Neutrophil (primary cell): ENCODE measurements at regions not wholly inside any gene's neighbourhood (a gene's known extent, or its start where the extent isn't known, plus 50 kb on each side); places are given as distances from the start of the nearest gene placed in this dataset.

Experiments used
- H3K27ac ChIP-seq: fragments of 200-600 bp; sonication (generic); 2 replicates; pipeline ENCODE4 v1.5.1; 2016; ENCODE audit warnings: mild to moderate bottlenecking, moderate library complexity
- H3K27me3 ChIP-seq: fragments of 200-600 bp; sonication (generic); 2 replicates; pipeline ENCODE4 v1.6.0; 2016; ENCODE audit warnings: mild to moderate bottlenecking
- H3K36me3 ChIP-seq: fragments of 200-600 bp; sonication (generic); 2 replicates; pipeline ENCODE4 v1.5.1; 2017
- H3K4me1 ChIP-seq, 2 experiments: fragments of 200-600 bp in 1 of 2; sonication (generic) in 1 of 2; 1 replicate in 1 of 2; 2 replicates in 1 of 2; pipeline versions ENCODE4 v1.5.1 to v1.6.1; 2013 to 2016; ENCODE audit warnings: low read depth in 1 of 2, low read length in 1 of 2, mild to moderate bottlenecking in 1 of 2, moderate library complexity in 1 of 2; ENCODE audit not compliant: control insufficient read depth in 1 of 2, insufficient read depth in 1 of 2
- H3K4me3 ChIP-seq, 2 experiments: fragments of 200-600 bp in 1 of 2; sonication (generic) in 1 of 2; 1 replicate in 1 of 2; 2 replicates in 1 of 2; pipeline ENCODE4 v1.5.1; 2013 to 2016; ENCODE audit warnings: low read depth in 1 of 2, low read length in 1 of 2, mild to moderate bottlenecking in 1 of 2, moderate library complexity in 1 of 2
- H3K9me3 ChIP-seq: fragments of 200-600 bp; sonication (generic); 2 replicates; pipeline ENCODE4 v1.5.1; 2016
- TF ChIP-seq, protein P1 (sequence below): fragments of 200-600 bp; sonication (generic); IDR thresholded peaks from 2 replicates; pipeline ENCODE4 v1.5.1; 2016; ENCODE audit warnings: antibody characterized with exemption

- H3K36me3 ChIP-seq: no peaks in the 10 kb centered on the region
- TF ChIP-seq, protein P1, sequence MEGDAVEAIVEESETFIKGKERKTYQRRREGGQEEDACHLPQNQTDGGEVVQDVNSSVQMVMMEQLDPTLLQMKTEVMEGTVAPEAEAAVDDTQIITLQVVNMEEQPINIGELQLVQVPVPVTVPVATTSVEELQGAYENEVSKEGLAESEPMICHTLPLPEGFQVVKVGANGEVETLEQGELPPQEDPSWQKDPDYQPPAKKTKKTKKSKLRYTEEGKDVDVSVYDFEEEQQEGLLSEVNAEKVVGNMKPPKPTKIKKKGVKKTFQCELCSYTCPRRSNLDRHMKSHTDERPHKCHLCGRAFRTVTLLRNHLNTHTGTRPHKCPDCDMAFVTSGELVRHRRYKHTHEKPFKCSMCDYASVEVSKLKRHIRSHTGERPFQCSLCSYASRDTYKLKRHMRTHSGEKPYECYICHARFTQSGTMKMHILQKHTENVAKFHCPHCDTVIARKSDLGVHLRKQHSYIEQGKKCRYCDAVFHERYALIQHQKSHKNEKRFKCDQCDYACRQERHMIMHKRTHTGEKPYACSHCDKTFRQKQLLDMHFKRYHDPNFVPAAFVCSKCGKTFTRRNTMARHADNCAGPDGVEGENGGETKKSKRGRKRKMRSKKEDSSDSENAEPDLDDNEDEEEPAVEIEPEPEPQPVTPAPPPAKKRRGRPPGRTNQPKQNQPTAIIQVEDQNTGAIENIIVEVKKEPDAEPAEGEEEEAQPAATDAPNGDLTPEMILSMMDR: no peak
- no peaks in the 10 kb centered on the region for H3K27me3 ChIP-seq
These were observed 145.5 kb upstream of the FAM241A start for GRCh38 chr4:111999801-112000200.

GRCh38 chr4:112001041-112001440 is 144.2 kb upstream of the FAM241A start:
- no peaks in the 10 kb centered on the region for H3K36me3 ChIP-seq

More at GRCh38 chr4:111999801-112000200, 145.5 kb upstream of the FAM241A start:
- Histone ChIP-seq H3K27ac (no peak overlapping the region), H3K9me3 (no peaks in the 10 kb centered on the region), H3K4me3 (no peak overlapping the region), H3K4me1 (no peaks in the 10 kb centered on the region)

DNA sequence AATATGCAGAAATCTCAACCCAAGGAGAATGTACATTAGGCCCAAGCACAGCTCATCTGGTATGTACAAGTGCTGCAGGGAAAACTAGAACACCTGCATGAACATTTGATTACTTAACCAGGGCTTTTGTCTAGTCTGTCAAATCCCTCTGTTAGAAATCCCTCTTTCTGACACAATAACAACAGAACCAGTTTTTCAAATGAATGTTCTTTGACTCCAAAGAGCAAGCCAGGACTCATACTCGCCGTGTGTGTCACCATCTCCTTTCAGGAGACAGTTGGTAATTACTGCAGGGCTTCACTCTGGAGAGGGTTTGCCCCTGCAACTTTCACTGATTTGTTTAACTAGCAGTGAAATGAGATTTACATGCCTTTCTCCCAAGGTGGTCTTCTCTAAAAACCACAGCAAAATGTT is 143.0 kb upstream of the FAM241A start:
- H3K36me3 ChIP-seq: no peaks in the 10 kb centered on the region
- H3K9me3 ChIP-seq: no peaks in the 10 kb centered on the region
- H3K4me3 ChIP-seq: no peak overlapping the region
- H3K27me3 ChIP-seq: no peaks in the 10 kb centered on the region
- TF ChIP-seq, protein P1: no peak
- H3K4me1 ChIP-seq: no peaks in the 10 kb centered on the region
- H3K27ac ChIP-seq: no peak overlapping the region

More at GRCh38 chr4:112001041-112001440, 144.2 kb upstream of the FAM241A start:
- Histone ChIP-seq H3K27ac (no peak overlapping the region), H3K4me3 (no peak overlapping the region), H3K27me3 (no peaks in the 10 kb centered on the region), H3K9me3 (no peaks in the 10 kb centered on the region), H3K4me1 (no peaks in the 10 kb centered on the region)
- TF ChIP-seq, protein P1: no peak

DNA sequence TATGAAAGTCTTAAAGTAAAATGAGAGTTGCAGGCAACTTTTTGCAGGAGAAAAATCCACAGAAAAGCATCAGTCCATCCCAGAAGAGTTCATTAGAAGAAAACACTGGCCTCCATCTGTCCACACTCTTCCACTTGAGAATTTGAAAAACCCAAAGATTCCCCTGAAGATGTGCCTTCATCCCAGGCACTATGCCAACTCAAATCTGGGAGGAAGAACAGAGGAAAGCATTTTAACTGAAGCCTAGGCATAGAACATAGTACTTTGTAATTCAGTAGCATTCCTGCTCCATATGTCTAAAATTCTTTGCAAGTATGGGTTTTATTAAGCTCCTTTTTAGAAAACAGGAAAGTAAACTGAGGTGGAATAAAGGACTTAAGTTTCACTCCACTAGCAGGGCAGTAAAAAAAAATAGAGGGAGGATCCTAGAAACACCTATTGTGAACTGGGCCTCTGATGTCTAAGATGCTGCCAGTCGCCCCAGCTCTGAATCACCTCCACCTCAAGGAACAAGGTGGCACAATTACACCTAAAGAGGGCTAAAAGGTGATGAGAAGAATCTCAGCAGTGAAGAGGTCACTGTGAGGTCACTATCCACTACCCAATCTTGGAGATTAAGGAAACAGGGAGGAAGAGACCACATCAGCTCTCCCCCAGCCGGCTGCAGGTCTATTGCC is 141.9 kb upstream of the FAM241A start:
- no peak overlapping the region for H3K27ac ChIP-seq
- no peaks in the 10 kb centered on the region for H3K4me1 ChIP-seq
- no peaks in the 10 kb centered on the region for H3K36me3 ChIP-seq
- TF ChIP-seq, protein P1: no peak
- H3K27me3 ChIP-seq: no peaks in the 10 kb centered on the region
- H3K9me3 ChIP-seq: no peaks in the 10 kb centered on the region
- no peak overlapping the region for H3K4me3 ChIP-seq

DNA sequence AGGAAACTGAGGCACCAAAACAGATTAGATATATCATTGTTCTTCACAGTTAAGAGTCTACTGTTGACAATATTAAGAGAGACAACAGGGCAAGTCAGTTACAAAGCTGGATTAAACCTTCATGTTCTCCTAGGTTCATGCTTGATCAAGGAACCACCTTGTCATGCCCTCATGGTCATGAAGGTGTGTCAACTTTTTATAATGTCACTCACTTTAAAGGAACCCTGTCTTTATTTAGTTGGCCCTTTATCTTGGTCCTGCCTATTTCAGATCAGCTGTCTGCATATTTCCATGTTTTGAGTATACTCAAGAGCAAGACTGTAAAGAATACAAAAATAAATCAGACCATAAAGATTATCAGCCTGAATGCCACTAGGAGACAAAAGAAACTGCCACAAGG is 140.2 kb upstream of the FAM241A start:
- TF ChIP-seq, protein P1: no peak
- H3K4me3 ChIP-seq: no peak overlapping the region
- no peaks in the 10 kb centered on the region for H3K9me3 ChIP-seq
- H3K27me3 ChIP-seq: no peaks in the 10 kb centered on the region
- H3K27ac ChIP-seq: no peak overlapping the region
- H3K36me3 ChIP-seq: no peaks in the 10 kb centered on the region
- no peaks in the 10 kb centered on the region for H3K4me1 ChIP-seq
